Stimulated activated CD4-positive, alpha-beta T cell treated with anti-CD3 and anti-CD28 coated beads, Interleukin-4, amount 100 ng/mL, for 48 hours (primary cell): ENCODE measurements at regions not wholly inside any gene's neighbourhood (a gene's known extent, or its start where the extent isn't known, plus 50 kb on each side); places are given as distances from the start of the nearest gene placed in this dataset.

Experiments
- DNase-seq, 2 donors: peaks; one replicate each; pipeline ENCODE4 v3.0.0-alpha.2; 2020; ENCODE audit warnings: low read depth in 2 of 2

DNA sequence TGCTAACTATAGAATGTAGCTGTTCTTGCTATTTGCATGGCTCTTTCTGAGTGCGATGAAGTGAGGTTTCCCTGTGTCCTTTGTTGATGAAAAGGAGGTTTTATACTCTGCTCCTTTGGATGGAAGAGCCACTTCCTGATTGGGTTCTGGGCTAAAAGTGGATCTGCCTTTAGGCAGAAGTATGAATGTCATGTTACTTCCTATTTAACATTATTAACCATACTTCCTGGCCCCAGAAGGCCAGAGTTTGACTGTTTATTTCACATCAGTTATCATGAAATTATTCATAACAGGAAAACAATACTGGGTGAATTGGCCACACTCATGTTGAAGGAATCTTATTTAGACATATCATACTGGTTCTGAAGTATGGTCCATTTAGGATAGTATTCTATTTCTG lies 386.2 kb downstream of the PCDH7 start:
- DNase-seq, result no peak

DNA sequence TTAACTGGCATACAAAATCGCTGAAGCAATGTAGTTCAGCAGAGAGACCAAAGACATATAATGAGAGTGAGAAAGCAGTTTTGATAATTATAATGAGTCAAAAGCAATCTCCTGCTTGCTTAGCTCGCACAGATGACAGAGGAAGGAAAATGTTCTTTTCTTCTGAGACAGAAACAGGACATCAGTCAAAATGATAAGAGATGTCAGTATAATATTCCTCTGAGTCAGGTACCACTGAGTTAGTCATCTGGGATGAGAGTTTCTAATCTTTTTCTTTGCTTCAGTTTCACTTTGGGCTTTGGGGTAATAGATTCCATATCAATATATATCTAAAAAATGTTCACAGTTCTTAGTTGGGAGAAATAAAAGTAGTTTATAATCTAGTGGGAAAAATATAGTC lies 387.2 kb downstream of the PCDH7 start:
- DNase-seq, result no peak

DNA sequence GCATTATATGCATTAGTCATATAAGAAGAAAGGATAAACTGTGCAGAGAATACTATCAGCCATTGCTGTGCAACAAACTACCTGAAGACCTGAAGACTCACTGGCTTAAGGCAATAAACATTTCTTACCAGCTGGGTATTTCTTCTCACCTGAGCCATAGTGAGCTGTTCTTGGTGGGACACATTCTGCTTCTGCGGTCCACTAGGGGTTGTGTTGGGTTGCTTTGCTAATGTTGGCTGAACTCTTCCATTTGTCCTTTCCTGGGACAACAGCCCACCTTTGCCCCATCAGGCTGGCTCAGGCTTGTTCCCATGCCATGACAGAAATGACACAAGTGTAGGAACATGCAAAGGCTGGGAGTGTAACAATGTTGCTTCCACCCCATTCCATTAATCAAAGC lies 388.6 kb downstream of the PCDH7 start:
- DNase-seq, result no peak

DNA sequence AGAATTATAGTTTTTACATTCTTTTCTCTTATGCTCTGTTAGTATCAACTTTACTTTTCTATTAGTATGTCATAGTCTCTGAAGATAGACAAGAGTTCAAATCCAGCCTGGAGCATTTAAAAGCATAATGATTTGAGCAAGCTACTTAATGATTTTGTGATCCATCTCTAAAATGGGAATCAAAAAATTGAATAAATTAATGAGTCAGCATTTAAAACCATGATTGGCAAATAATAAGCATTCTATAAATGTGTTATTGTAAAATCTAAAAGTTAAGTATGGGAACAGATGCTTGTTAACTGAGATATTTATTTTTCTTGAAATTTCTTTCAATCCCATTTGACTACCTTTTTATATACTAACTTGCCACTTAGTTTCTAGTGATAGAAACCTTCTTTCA lies 391.6 kb downstream of the PCDH7 start:
- DNase-seq, result no peak

DNA sequence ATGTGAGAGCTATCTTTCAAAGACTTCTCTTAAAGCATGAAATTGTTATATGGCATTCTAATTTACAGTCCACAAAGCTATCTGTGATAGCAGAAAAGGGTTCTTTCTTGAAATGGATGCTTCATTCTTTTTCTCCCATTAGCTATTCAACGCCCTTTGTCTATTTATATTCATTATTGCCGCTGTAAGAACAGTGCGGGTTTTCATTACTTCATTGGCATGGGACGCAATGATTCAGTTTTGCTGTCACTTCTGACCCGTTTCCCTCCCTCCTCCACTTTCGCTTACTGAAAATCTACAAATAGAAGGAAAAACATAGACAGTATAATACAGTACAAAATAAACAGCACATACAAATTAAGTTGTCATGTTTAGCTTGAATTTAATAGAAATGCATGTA lies 394.6 kb downstream of the PCDH7 start:
- no peak for DNase-seq

DNA sequence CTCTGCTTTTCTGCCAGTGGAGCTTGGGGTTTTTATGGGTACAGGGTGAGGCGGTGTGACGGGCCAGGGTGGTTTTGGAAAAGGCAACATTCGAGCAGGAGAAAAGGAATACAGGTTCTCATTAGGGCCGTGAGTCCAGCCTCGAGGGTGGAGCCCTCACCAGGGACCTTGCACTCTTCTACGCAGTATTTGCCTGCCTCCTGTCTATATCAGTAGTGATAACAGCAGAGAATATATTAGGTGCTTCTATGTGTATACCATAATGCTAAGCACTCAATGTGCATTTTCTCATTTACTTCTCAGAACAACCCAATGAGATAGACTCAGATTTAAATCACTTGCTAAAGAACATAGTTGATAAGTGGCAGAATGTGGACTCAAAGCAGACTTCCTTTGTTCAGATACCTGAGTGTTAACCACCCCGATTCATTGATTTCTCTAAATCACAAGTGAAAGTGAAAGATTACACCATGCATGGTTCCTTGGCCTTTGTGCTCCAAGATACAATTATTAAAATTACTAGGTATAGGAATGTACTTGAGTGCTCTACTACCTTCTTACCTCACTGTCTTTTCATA lies 403.9 kb downstream of the PCDH7 start:
- DNase-seq, result no peak

DNA sequence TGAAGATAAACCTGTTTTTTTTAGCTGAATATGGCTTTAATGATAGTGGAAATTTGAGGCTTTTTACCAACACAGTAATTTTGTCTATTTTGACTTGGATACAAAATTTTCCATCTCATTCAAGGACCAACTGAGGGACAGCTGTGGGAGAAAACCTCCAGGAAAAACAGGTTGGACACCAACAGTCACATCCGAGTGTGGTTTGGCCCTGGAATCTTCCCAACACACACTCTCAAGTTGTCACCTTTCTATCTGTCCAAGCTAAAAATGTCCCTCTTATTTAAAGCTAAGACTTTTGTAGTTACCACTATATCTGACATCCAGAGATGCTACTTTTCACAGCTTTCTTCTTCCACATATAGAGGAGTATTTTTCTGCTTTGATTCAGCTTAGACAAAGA lies 404.9 kb downstream of the PCDH7 start:
- no peak for DNase-seq

DNA sequence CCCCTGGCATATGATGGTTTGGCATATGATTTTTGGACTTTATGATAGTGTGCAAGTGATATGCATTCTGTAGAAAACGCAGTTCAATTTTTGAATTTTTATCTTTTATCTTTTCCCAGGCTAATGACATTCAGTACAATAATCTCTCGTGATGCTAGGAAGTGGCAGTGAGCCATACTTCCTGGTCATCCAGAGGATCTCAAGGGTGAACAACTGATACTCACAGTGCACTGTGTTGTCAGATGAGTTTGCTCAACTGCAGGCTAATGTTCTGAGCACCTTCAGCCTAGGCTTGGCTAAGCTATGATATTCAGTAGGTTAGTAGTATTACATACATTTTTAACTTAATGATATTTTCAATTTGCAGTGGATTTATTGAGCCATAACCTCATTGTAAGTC lies 405.3 kb downstream of the PCDH7 start:
- DNase-seq, result no peak

DNA sequence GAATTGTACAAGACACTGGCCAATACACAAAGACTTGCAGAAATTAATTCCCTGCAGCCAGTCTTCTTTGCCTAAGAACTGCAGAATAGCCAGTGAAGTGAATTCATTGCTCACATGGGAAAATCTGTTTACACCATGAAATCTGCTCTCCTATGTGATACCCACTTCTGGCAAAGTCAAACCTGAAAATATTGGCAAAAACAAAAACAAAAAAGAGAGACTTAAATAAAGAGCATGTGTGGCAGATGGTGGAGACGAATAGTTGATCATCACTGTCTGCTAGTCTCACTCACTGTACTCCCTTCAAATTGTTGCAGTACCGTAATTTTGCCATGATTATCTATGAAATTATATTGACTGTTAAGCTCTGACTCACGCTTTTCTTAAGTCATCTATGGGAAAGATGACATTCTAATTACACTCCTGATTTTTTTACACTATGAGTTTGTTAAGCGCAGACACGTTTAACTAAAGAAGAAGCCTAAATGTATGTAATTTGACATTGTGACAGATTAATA lies 406.8 kb downstream of the PCDH7 start:
- no peak for DNase-seq

DNA sequence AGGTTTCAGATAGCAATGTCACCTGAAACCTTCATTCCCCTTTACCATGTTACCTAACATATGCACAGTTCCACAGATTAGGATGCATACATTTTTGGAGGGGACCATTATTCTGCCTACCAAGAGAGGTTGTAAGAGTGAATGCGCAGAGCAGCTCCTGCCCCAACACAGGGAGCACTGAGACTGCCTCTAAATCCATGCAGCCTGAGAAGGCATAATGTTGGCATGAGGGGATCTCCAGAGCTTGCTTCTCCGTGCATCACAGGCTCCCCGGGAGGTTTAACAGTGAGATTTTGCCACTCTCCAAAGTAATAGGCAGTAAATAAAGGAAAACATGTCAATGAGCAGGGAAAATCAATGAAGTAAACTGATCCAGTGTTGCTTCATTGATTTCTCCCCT lies 410.8 kb downstream of the PCDH7 start:
- no peak for DNase-seq

DNA sequence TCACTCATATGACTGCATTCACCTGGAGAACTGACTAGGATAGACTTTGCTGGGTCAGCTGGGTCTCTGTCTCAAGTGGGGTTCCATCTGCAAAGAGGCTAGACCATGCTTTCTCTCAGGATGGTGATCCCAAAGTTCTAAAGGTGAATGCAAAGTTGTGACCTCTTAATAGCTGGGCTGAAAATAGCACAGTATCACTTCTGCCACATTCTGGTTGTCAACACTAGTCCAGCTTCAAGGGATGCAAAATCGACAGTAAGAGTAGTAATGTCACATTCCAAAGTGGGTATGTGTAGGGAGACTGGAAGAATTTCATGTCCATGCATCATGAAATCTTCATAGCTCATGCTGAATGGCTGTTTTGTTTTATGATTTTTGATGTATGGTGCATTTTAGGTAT lies 414.6 kb downstream of the PCDH7 start:
- DNase-seq, result no peak

DNA sequence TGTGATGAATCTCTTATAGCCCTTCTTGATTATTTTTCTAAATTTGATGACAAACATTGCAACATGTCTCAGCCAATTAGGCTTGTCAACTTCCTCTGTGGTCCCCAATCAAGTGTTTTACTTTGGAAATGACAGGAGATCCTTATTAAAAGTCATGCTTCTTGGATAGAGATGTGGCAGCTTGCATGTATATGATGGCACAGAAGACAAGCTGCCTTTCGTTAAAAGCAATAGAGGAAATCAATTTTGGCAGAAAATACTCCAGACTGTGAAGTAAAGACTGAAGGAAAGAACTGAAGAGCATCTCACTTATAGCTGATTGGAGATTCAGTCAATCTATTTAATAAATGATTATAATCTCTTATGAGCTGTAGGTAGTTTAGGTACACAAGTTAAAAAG lies 419.6 kb downstream of the PCDH7 start:
- DNase-seq, result no peak

DNA sequence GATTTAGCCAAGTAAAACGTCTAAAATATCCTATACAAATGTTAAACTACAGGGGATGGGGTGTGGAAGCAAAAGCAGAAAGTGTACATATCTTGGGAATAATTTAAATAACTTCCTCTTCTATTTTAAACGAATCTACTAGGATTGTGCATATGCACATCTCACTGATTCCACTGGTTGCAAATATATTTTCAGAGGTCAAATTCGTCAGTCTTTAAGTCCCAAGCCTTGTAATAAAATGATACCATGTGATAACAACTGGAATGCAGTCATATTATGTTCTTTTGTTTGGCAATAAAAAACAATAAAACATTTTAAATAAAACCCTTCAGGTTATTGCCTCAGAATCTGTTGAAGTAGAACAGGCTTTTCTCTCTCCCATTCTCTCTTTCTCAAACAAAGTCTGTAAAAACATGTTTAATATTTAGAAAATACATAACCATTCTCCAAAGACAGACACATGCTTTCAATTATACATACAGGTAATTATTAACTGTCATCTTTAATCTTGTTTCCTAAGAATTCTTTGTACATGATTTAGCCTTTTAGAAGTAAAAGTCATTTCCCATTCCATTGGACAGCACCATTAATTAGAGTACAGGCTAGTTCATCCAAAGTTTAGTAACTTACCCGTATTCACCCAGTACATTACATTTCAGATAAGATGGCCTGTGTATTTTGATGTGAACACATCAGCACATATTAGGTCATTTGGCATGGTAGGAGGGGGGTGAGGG lies 421.1 kb downstream of the PCDH7 start:
- DNase-seq, result no peak

DNA sequence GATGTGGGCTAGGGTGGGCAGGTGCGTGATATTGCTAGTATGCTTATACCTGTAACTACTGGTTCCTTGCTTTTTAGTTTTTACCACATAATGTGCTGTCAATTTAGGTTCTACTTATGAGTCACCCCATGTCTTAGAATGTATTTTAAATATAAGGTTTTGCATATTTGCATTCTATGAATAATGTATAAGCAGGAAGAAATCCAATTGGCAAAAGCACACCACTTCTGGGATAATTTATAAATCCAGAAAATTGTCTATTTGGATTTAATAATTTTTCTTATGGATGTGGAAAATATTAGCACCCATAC lies 421.6 kb downstream of the PCDH7 start:
- DNase-seq, result no peak

DNA sequence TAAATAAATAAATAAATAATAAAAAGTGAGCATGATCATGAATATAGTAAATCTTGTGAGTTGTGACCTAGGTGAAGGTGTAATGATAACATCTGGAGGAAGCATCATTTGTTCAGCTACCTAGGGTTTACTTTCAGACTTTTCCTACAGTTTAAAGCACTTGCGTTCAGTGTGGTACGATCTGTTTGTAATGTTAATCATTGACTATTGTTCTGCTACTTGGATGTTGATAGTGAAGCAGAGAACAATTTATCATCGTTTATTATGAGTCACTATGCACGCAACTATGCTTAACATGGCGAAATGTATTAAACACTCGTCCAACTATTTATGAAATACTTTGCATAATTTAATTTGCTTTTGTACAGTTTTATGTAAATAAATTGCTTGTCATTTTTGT lies 426.2 kb downstream of the PCDH7 start:
- DNase-seq, result no peak

DNA sequence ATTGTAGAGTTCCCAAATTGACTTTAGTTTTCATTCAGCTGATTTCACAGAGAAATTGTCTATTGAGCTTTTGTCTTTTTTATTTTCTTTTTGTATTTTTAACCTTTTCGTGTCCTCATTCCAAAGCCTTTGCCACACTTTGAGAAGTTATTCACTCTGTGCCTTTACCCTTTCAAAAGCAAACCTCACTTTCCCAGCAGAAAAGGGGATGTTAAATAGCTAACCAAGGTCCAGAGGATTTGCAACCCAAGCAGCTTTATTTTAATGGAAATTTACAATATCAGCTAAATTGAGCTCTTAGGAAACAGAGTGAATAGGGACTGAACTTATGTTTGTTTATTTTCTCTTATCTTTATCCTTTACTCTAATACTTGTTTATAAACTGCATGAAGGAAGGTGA lies 428.8 kb downstream of the PCDH7 start:
- DNase-seq, result no peak

DNA sequence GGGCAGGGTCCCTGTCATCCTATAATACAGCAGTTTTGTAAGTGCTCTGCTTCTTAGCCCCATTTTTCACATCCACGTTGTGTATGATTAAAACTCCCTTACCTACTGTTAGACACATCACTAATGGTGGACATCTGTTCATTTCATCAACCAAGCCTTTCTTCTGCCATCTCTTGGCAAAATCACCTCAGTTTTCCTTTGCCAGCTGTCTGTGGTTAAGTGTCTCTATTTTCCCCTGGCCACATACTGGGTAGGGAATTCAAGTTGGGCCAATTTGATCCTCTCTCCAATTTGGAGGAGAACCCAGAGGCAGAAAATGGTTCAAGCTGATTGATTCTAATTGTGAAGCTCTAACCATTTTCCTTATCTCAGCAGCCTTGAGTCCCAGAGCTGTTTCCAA lies 436.1 kb downstream of the PCDH7 start:
- no peak for DNase-seq

DNA sequence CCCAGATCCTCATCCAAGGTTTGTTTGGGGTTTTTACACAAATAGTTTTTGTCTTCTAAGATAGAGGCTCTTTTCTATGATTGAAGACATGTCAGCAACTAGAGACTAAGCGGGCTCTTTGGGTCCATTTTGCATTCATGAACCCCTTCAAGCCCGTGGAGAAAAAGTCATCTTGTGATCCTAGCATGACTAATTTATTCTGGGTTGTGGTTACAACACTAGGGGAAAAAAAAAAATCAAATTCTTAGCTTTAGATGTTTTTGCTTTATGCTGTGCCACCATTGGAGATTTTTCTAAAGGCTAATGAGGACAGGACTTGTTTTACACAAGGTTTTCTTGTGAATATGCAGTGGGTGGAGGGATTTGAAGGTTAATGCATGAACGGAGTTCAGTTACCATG lies 440.0 kb downstream of the PCDH7 start:
- no peak for DNase-seq

DNA sequence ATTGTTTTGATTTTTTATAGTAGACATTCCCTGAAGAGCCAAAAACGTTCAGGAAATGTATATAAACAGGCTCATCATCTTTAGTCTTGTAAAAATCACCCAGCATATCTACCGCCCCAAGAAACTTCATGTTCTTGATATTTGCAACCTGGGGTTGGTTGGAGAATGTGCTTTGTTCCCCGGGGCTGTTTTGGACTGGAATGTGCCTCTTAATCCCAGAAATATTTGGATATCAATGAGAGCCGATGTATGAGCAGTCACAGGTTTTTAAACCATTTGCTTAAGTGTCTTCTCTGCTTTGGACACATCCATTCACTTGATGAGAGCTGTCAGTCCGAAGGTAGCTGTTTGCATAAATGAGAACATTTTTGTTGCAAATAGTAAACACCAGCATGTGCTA lies 449.7 kb downstream of the PCDH7 start:
- no peak for DNase-seq

DNA sequence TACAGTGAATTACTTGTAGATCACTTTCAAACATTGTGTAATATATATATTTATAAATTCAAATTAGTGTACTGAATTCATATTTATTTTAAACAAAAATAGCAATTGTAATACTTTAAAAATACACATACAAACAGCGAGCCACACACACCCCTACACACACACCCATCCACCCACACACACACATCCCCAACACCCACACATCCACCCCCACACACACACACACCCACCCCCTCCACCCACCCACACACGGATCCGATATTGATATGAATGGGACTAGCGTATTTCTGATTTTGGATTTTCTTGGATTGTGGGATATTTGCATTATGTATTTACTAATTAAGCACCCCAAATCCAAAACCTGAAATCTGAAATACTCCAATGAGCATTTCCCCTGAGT lies 451.2 kb downstream of the PCDH7 start:
- DNase-seq, result no peak

DNA sequence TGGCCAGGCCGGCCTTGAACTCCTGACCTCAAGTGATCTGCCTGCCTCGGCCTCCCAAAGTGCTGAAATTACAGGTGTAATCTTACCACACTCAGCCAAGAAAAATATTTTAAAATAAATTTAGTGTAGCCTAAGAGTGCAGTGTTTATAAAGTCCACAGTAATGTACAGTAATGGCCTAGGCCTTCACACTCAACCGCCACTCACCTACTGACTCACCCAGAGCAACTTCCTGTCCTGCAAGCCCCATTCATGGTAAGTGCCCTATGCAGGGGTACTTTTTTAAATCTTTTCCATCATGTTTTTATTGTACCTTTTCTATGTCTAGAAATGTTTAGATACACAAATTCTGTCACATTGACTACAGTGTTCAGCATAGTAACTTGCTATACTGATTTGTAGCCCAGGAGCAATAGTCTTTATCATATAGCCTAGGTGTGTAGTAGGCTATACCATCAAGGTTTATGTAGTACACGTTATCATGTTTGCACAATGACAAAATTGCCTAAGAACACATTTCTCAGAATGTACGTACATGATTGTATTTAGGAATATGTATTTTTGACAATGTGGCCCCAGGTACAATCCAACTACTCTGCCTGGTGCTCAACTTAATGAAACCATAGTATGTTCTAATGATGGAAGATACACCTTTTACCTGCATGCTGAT lies 455.2 kb downstream of the PCDH7 start:
- no peak for DNase-seq

DNA sequence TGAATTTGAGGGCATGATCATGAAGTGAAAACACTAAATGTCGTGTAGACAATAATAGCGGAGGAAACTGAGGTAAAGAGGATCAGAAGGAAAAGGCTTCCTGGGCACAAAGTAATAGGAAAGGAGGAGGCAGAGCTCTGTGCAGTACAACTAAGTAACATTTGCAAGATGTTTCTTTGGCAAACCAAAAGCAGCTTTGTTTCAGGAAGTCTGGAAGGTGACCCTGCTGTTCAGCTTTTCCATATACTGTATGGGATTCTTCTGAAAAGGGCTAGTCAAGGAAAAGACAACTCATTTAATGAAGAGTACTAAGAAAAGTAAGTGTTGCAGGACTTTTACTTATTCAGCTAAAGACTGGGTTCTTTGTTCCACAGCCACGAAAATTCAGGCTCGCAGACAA lies 463.1 kb downstream of the PCDH7 start:
- no peak for DNase-seq

DNA sequence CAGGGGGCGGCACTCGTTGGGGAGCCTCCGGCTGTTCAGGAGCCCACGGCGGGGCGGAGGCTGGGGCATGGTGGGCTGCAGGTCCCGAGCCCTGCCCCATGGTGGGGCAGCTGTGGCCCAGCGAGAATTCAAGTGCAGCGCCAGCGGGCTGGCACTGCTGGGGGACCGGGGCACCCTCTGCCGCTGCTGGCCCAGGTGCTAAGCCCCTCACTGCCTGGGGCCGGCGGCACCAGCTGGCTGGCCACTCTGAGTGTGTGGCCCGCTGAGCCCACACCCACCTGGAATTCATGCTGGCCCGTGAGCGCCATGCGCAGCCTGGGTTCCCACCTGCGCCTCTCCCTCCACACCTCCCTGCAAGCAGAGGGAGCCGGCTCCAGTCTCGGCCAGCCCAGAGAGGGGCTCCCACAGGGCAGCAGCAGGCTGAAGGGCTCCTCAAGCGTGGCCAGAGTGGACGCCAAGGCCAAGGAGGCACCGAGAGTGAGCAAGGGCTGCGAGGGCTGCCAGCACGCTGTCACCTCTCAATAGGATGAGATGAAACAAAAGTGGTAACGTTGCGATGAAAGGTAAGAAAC lies 464.9 kb downstream of the PCDH7 start:
- DNase-seq, result no peak
